ENCODE measurements at regions not wholly inside any gene's neighbourhood (a gene's known extent, or its start where the extent isn't known, plus 50 kb on each side); places are given as distances from the start of the nearest gene placed in this dataset.

GRCh38 chr2:242011516-242011915, 142.0 kb downstream of the RTP5 start:
- TF ChIP-seq EZH2 (IDR thresholded peaks at IDR 0.05; ENCODE audit: low read length, missing control alignments), result no peak
- no peak for TF ChIP-seq CTCF (conservative IDR thresholded peaks at IDR 0.05 in 1 of 2, IDR thresholded peaks at IDR 0.05 in 1 of 2; ENCODE audit: low read depth in 1 of 2, low read length in 2 of 2)

All from fibroblast of lung (primary cell).